ENCODE measurements at regions not wholly inside any gene's neighbourhood (a gene's known extent, or its start where the extent isn't known, plus 50 kb on each side); places are given as distances from the start of the nearest gene placed in this dataset.

DNA sequence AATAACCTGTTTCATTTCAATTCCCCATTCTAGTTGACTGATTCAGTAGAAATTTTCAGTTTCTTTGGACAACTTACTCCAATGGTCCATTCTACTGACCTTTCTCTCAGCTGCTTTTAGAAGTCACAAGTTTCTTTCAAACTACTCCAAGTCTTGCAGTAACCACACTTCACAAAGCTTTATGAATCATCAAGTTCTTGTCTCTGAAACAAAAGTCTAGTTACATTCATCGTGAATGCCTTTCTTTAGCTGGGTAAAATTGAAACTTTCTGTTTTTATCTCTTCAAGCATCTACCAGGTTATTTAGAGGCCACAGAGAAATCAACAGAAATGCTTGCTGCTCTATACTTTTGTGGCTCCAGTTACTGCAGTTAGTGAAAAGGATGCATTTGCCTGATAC, 405.4 kb downstream of the TMEM232 start:
- no peaks in the 10 kb centered on the region for H3K27me3 Mint-ChIP-seq
- H3K27ac Mint-ChIP-seq: no peak overlapping the region
- ATAC-seq (no peak), DNase-seq (no peak)
- H3K4me1 Mint-ChIP-seq: no peaks in the 10 kb centered on the region
- peaks cover 4 to 7% of the 10 kb centered on the region in 2 donors for H3K9me3 Mint-ChIP-seq
- no peak overlapping the region for H3K4me3 Mint-ChIP-seq

DNA sequence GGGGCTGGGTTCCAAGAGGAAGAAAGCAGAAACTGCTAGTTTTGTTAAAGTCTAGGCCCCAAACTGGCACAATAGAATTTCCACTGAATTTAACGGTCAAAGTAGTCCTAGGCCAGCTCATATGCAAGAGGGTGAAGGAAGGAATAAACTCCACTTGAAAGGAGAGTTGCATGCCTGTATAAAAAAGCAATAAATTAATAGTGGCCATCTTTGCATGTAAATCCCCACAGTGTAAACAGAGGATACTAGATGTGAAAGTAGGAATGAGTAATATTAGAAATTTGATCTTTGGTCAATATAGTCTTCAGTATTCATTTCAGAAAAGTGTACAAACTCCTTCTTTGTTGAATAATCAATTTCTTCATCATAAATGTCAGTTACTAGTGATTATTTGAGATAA, 403.1 kb downstream of the TMEM232 start:
- DNase-seq: no peak
- no peaks in the 10 kb centered on the region for H3K27me3 Mint-ChIP-seq
- no peaks in the 10 kb centered on the region for H3K9me3 Mint-ChIP-seq
- no peak for ATAC-seq
- H3K4me1 Mint-ChIP-seq: no peaks in the 10 kb centered on the region
- H3K27ac Mint-ChIP-seq: no peak overlapping the region
- H3K4me3 Mint-ChIP-seq: no peak overlapping the region

DNA sequence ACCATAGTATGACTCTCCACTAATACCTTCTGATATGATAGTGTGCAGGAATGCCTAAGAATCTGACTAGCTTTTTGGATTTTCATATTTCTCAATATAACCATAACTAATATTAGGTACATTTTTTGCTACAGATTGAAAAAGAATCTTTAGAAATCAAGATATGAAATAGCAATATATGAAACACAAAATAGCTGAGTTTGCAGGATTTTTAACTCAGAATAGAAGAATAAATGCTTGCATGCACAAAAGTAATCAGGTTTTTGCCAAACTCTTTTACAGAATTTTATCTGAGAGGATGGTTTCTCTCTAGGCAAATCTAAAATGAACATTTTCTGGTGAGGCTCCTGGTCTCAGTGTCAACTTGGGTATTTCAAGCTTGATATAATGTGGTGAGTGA, 402.6 kb downstream of the TMEM232 start:
- no peaks in the 10 kb centered on the region for H3K27me3 Mint-ChIP-seq
- no peak overlapping the region for H3K27ac Mint-ChIP-seq
- DNase-seq: no peak
- no peaks in the 10 kb centered on the region for H3K4me1 Mint-ChIP-seq
- ATAC-seq: no peak
- no peaks in the 10 kb centered on the region for H3K9me3 Mint-ChIP-seq
- H3K4me3 Mint-ChIP-seq: no peak overlapping the region

DNA sequence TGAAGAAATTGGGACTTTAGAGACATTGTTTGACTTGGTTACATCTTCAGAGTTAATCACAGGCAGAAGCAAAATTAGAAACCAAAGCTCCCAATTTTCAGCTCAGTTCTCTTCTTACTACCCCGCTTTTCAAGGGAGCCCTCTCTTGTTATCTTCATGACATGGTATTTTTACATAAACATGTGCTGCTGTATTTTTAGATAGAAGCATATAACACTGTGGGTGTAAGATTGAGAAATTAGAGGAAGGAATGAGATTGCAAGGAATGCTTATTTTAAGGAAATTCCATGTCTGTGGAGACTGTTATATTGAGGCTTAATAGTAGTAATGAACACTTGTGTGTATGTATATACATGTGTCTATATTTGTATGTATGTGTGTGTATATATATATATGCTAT, 401.6 kb downstream of the TMEM232 start:
- DNase-seq (no peak), ATAC-seq (no peak)
- Mint-ChIP-seq H3K9me3 (no peaks in the 10 kb centered on the region), H3K27ac (no peak overlapping the region), H3K4me3 (no peak overlapping the region), H3K27me3 (no peaks in the 10 kb centered on the region), H3K4me1 (no peaks in the 10 kb centered on the region)

DNA sequence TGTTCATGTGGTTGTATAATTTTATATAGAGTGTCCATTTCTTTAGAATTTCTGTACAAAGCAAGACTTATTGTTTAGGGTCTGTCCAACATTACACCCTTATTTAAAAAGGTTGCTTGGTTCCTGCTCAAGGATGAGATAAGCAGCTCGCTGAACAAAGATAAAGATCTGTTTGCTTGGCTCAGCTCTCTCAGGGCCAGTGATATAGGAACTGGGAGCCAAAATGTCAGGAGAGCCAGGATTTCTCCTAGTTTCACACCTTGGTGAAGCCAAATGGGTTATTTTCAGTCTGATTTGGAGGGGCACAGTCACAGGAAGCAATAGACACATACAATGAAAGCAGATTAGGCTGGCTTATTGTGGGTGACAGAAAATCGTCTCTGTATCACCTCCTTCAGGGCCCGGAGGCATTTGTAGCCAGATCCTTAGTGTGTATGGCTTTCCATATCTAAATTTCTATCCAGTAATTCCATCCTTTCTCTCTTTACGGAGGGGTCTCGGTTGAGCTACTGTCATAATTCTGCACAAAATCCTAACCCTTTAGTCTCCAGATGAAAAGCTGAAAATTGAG, 396.4 kb downstream of the TMEM232 start:
- no peak for DNase-seq

DNA sequence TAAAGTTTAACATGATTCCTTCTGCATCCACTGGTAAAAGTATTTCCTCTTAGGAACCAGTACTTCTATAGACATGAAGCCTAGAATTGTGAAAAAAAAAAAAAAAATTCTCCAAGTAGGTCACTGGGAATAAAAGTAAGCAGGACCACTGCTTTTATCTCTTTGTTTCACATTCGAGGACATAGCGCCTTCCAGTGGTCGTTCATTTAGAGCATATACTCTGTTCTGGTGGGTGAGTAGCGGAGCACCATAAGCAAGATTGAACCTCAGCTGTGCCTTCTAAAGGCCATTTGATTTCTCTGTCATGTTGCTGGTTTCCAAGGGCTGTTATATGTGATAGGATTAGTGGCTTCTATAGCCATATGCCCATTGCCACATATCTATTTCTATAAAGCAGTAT, 393.1 kb downstream of the TMEM232 start:
- ATAC-seq: no peak
- no peak overlapping the region for H3K27ac Mint-ChIP-seq
- H3K4me3 Mint-ChIP-seq: no peak overlapping the region
- H3K4me1 Mint-ChIP-seq: no peaks in the 10 kb centered on the region
- H3K27me3 Mint-ChIP-seq: no peaks in the 10 kb centered on the region
- no peaks in the 10 kb centered on the region for H3K9me3 Mint-ChIP-seq
- DNase-seq: no peak

More for the DNA sequence above, 396.4 kb downstream of the TMEM232 start:
- ATAC-seq: no peak
- Mint-ChIP-seq H3K4me3 (no peak overlapping the region), H3K27ac (no peak overlapping the region), H3K9me3 (no peaks in the 10 kb centered on the region), H3K27me3 (no peaks in the 10 kb centered on the region), H3K4me1 (no peaks in the 10 kb centered on the region)

DNA sequence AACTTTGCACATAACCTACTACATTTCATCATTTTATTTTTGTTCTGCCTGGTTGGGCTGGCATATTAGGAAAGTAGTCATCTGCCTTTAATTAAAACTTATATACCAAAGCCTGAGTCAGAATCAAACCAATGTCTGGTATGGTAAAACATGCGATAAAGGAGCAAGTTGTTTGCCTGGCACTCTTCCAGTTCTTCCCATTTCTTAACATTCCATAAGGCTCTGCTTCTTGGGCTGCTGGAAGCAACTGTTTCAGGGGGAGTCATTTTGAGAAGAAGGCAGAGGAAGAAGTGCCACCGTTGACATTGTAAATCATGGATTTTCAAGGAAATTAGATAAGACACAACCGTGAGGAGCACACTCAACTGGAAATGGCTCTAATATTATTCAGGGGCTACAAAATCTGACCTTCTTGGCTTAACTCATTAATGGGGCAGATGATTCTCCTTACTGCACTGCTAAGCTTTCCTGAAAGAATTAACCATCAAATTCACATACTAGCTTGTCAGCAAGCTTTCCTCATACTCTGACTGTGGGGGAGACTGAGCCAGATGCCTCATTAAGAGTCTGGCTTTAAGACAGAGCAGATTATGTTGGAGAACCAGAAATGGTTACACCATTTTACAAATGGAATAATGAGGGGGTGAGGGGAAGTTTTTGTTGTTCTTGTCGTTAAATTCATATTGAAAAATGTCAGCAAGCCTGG, 391.0 kb downstream of the TMEM232 start:
- Mint-ChIP-seq H3K27ac (no peak overlapping the region), H3K4me3 (no peak overlapping the region), H3K9me3 (no peaks in the 10 kb centered on the region), H3K27me3 (no peaks in the 10 kb centered on the region), H3K4me1 (no peaks in the 10 kb centered on the region)
- DNase-seq: no peak
- ATAC-seq: no peak

DNA sequence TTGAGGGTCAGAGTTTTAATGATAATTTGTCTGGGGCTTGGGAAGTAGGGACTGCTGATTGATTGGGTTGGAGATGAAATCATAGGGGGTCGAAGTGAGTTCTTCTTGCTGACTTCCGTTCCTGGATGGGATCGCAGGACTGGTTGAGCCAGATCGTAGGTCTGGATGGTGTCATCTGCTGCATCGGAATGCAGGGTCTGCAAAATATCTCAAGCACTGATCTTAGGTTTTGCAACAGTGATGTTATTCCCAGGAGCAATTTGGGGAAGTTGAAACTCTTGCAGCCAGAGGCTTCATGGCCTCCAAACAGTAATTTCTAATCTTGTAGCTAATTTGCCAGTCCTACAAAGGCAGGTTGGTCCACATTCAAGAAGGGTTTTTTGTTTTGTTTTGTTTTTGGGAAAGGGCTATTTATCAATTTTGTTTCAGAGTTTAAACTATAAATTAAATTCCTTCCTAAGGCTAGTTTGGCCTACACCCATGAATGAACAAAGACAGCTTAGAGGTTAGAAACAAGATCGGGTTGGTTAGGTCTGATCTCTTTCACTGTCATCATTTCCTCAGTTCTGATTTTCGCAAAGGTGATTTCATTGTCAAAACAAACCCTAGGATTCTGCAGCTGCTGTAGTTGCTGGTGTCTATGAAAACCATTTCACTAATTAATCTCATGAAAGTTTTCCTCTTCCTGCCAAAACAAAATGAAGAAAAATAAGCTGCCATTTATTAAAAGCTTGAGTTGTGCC, 388.0 kb downstream of the TMEM232 start:
- no peak overlapping the region for H3K4me3 Mint-ChIP-seq
- peak overlapping the region in 1 of 2 donors; percentile 13 for H3K27ac Mint-ChIP-seq
- ATAC-seq: no peak
- no peaks in the 10 kb centered on the region for H3K27me3 Mint-ChIP-seq
- DNase-seq: no peak
- H3K4me1 Mint-ChIP-seq: no peaks in the 10 kb centered on the region
- no peaks in the 10 kb centered on the region for H3K9me3 Mint-ChIP-seq

DNA sequence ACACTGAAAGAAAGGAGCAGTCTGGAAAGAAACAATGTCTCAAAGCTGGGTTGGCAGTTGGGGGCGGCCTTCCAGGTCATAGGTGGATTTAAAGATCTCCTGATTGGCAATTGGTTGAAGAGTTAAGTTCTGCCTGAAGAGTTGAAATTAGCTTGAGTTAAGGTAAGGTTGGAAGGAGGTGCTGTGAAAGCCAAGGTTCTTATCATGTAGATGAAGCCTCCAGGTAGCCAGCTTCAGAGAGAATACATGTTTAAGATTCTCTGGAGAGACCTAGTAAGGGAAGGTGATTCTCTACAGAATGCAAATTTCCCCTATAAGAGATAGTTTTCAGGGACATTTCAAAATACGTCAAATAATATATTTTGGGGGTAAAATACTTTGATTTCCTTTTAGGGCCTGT, 387.1 kb downstream of the TMEM232 start:
- Mint-ChIP-seq H3K27me3 (no peaks in the 10 kb centered on the region), H3K4me1 (no peaks in the 10 kb centered on the region), H3K9me3 (no peaks in the 10 kb centered on the region), H3K27ac (no peak overlapping the region), H3K4me3 (no peak overlapping the region)
- DNase-seq (no peak), ATAC-seq (no peak)

DNA sequence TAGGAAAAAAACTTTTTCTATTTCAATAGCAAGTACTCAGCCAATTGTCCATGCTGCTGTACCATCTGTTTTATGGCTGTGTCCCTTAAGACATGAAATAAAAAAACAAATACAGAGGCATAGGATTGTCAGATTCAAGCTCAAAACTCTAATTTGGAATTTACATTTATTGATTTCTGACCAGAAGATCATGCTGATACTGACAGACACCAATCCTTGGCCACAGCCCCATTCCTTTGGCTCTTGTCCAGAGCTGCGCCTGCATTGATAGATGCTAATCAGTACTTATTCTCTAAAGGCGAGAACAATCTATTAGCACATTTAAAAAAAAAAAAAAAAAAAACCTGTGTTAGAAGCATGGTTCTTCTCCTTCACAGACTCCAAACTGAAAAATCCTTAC, 384.6 kb downstream of the TMEM232 start:
- ATAC-seq: no peak
- H3K4me3 Mint-ChIP-seq: no peak overlapping the region
- no peaks in the 10 kb centered on the region for H3K27me3 Mint-ChIP-seq

DNA sequence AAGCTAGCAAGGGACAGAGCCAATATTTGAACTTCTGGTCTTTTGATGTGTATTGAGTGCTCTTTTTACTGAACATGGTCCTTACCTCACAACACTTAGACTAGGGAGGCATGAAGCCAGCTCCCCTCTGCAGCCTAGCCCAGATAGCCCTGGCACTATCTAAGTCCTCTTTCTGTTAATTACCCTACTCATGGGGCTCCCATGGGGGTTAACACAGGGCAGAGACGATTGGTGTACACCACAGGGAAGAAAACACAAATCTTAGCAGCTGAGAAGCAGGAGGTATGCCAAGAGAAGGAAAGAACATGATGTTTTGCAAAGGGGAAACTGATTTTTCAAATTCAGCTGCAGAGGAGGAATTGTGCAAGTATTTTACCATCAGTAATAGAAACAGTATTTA, 383.8 kb downstream of the TMEM232 start:
- no peak overlapping the region for H3K27ac Mint-ChIP-seq
- DNase-seq (no peak), ATAC-seq (no peak)
- H3K9me3 Mint-ChIP-seq: no peaks in the 10 kb centered on the region
- H3K4me1 Mint-ChIP-seq: no peaks in the 10 kb centered on the region
- no peak overlapping the region for H3K4me3 Mint-ChIP-seq
- no peaks in the 10 kb centered on the region for H3K27me3 Mint-ChIP-seq

More for the DNA sequence above, 384.6 kb downstream of the TMEM232 start:
- no peaks in the 10 kb centered on the region for H3K9me3 Mint-ChIP-seq
- no peak overlapping the region for H3K27ac Mint-ChIP-seq
- DNase-seq: no peak
- no peaks in the 10 kb centered on the region for H3K4me1 Mint-ChIP-seq

DNA sequence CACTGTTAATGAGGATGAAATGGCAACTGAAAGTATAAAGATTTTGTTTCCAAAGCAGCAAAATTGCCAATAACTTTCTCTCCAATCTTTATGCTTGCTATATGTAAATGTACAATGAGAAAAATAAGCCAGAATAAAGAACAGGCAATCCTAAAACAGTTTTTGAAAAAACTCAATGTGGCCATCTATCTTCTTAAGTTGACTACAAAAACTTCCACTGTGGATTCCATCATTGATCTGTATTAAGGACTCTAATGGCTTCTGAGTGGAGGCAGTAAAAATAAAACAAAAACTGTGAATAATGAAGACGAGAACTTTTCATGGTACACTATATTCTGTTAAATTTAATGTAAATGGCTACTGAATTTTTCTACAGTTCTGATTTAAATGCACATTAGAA, 382.9 kb downstream of the TMEM232 start:
- ATAC-seq: no peak
- Mint-ChIP-seq H3K27ac (no peak overlapping the region), H3K4me1 (no peaks in the 10 kb centered on the region), H3K27me3 (no peaks in the 10 kb centered on the region), H3K4me3 (no peak overlapping the region), H3K9me3 (no peaks in the 10 kb centered on the region)
- DNase-seq: no peak

DNA sequence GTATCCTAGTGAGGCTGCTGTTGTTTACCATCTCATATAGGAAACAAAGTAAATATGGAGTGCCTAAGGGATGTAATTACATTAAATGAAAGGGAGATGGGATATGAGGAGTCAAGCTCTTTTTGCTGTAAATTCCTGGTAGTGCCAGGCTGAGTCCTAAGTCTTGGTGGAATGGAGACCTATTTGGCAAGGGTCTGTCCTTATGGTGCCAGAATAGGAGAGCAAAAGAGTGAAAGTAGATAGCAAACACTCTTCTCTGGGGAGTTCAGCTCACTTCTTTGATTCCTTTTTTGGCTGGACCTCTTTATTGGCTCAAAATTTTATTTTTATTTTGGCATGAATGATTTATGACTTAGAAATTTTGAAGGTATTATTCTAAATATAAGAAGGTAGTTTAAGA, 380.8 kb downstream of the TMEM232 start:
- Mint-ChIP-seq H3K27ac (no peak overlapping the region), H3K4me1 (no peaks in the 10 kb centered on the region), H3K9me3 (no peaks in the 10 kb centered on the region), H3K4me3 (no peak overlapping the region), H3K27me3 (no peaks in the 10 kb centered on the region)
- no peak for ATAC-seq
- DNase-seq: no peak

DNA sequence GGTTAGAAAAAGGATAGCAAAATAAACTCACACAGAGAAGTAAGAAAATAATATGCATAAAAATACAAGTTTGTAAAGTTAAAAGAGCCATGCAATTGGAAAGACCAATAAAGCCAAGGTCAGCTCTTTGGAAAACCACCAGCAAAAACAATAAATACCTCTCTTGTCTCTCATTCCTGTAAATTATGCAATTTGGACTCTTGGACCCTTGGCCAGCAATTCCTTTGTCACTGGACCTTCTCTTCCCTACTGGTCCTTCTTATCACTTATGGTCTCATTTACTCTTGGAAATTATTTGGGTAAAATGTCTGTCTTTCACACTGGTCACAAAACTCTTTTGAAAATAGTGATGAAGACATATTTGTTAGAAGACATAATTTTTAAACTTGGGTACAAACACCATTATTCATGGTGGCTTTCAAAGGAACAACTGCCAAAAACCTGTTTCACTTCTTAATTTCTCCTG, 379.5 kb downstream of the TMEM232 start:
- no peak overlapping the region for H3K27ac Mint-ChIP-seq

DNA sequence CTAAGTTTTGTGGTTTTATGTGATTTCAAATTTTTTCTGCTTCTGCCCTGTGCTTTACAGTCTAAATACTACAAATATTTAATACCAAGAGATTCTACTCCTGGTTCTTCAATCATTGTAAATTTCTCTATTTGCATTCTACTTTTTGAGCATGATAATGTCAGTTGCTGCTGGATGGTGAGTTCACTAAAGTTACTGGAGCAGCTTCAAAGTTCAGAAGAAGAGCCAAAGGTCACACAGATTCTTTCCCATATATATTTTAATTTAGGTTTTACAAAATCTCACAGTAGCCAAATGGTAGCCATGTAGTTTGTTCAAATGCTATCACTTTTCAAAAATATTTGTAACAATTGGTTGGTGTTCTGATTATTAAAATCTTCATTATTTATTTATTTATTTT, 378.7 kb downstream of the TMEM232 start:
- DNase-seq: no peak
- ATAC-seq: no peak
- H3K27ac Mint-ChIP-seq: no peak overlapping the region
- H3K9me3 Mint-ChIP-seq: no peaks in the 10 kb centered on the region
- no peaks in the 10 kb centered on the region for H3K27me3 Mint-ChIP-seq
- H3K4me3 Mint-ChIP-seq: no peak overlapping the region
- no peaks in the 10 kb centered on the region for H3K4me1 Mint-ChIP-seq

More for the DNA sequence above, 379.5 kb downstream of the TMEM232 start:
- DNase-seq (no peak), ATAC-seq (no peak)
- no peaks in the 10 kb centered on the region for H3K9me3 Mint-ChIP-seq
- H3K4me1 Mint-ChIP-seq: no peaks in the 10 kb centered on the region
- no peaks in the 10 kb centered on the region for H3K27me3 Mint-ChIP-seq
- no peak overlapping the region for H3K4me3 Mint-ChIP-seq

DNA sequence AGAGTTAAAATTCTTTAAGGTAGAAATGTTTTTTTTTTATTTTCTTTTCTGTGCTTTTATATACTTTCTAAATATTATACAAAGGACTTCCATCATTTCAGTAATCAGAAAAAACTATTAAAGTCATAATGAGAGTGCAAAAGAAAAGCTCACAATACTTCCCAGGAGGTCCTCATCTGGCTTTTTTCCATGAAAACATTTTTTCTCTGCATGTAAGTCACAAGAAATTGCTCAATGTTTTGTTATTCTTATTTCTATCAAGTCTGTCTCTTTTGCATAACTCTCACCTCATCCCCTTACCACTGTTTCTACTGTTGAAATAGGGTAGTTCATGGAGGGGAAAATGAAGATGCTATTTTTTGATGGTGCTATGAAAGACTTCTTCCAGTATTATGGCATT, 375.0 kb downstream of the TMEM232 start:
- H3K4me3 Mint-ChIP-seq: no peak overlapping the region
- no peaks in the 10 kb centered on the region for H3K4me1 Mint-ChIP-seq
- no peaks in the 10 kb centered on the region for H3K27me3 Mint-ChIP-seq
- H3K27ac Mint-ChIP-seq: no peak overlapping the region
- DNase-seq (no peak), ATAC-seq (no peak)
- H3K9me3 Mint-ChIP-seq: no peaks in the 10 kb centered on the region

Measured in stimulated activated naive CD8-positive, alpha-beta T cell treated with anti-CD3 and anti-CD28 coated beads, Interleukin-15, amount 100 ng/mL, for 72 hours (primary cell).